NK-92 treated with Interleukin-12 subunit alpha and Interleukin-12 subunit beta, amount 100 ng/mL, for 24 hours (cell line): ENCODE measurements at regions not wholly inside any gene's neighbourhood (a gene's known extent, or its start where the extent isn't known, plus 50 kb on each side); places are given as distances from the start of the nearest gene placed in this dataset.
A peak's percentile ranks its signal among the peaks of the same experiment; 100 is the strongest.
"Not testable (repeated sequence)": the region's sequence is repeated elsewhere in the genome, so short reads cannot be mapped to it uniquely, and the experiment has no call there.

Experiments used
- DNase-seq: peaks from one replicate; lab custom pipeline; 2025; lab: John Stamatoyannopoulos, UW

- DNase-seq, result no peak
Observed at GRCh38 chr14:35940291-35940690, 114.2 kb downstream of the BRMS1L start.

GRCh38 chr14:35938770-35939169 lies 112.6 kb downstream of the BRMS1L start:
- no peak for DNase-seq

DNA sequence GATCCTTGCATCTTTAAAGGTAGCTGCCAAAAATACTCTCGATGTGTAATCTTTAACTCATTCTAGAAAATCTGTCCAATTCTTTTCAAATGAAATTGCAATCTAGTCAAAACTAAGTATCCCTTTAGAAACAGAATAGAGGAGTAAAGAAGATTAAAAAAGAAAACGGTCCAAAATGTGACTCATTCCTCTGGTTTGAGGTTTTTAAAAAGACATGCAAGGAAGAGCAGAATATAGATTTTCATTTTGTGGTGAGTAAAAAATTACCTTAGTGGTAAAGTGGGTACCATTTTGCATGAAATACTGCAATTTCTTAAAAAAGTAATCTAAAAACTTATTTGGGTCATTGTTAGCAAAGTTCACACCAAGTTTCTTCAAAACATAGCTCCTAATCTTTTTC lies 108.4 kb downstream of the BRMS1L start:
- no peak for DNase-seq

DNA sequence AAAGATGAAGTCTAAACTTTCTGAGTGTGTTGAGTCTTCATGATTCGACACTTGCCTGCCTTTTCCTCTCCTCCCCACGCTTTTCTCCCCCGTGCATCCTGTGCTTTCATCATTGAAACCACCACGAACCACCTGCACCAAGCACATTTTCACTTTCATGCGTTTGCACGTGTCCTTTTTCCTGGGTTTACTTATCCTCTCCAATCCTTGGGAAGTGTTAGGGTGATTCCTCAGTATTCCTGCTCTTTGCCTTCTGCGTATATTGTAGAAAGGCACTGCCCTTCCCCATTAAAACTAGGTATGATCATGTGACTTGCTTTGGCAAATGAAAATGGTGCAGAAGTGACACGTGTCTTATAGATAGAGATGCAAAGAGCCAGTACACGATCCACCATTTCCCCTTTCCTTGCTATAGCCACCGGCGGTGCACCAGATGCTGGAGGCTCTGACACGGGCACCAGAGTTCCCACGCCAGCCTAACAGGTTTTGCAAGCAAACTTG lies 106.6 kb downstream of the BRMS1L start:
- DNase-seq, result peak; percentile 18

GRCh38 chr14:35932136-35932535 lies 106.0 kb downstream of the BRMS1L start:
- DNase-seq, result no peak

GRCh38 chr14:35931346-35931745 lies 105.2 kb downstream of the BRMS1L start:
- no peak for DNase-seq

DNA sequence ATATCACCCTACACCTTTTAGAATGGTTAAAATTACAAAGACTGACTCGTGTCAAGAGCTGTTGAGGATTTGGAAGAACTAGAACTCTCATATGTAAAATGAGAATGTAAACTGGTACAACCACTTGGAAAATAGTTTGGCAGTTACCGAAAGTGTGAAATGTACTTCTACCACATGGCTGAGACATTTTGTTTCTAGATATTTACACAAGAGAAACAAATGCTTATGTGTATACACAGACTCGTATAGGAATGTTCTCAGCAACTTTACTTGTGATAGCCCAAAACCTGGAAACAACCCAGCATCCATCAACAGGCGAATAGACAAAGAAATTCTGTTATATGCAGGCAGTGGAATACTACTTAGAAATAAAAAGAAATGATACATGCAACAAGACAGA lies 103.0 kb downstream of the BRMS1L start:
- DNase-seq, result no peak

- no peak for DNase-seq
Observed at GRCh38 chr14:35927727-35928126, 101.6 kb downstream of the BRMS1L start.

DNA sequence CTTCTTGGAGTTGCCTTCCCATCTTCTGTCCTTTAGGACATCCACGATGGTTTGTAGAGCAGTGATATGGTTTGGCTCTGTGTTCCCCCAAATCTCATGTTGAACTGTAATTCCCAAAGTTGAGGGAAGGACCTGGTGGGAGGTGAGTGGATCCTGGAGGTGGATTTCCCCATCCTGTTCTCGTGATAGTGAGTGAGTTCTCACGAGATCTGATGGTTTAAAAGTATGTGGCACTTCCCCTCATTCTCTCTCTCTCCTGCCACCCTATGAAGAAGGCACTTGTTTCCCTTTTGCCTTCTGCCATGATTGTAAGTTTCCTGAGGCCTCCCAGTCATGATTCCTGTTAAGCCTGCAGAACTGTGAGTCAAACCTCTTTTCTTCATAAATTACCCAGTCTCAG lies 99.2 kb downstream of the BRMS1L start:
- no peak for DNase-seq

- DNase-seq, result not testable (repeated sequence)
Observed at GRCh38 chr14:35922590-35922989, 96.5 kb downstream of the BRMS1L start.

DNA sequence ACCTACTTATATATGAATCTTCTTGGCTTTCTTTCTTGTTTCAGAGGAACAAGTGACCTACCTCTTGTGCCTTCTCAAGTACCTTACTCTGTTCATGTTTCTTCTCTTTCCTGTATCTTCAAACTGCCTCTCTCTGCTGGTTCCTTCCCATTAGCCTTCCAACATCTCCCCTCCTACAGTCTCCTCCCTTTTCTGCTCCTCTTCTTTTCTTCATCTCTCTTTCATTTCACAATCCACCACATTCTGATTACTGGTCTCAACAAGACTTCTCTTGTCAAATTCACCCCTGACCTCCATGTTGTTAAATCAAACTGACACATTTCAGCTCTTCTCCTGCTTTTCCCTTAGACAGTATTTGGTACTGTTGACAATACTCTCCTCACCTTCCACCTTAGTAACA lies 95.6 kb downstream of the BRMS1L start:
- no peak for DNase-seq
